ENCODE measurements at regions not wholly inside any gene's neighbourhood (a gene's known extent, or its start where the extent isn't known, plus 50 kb on each side); places are given as distances from the start of the nearest gene placed in this dataset.

DNA sequence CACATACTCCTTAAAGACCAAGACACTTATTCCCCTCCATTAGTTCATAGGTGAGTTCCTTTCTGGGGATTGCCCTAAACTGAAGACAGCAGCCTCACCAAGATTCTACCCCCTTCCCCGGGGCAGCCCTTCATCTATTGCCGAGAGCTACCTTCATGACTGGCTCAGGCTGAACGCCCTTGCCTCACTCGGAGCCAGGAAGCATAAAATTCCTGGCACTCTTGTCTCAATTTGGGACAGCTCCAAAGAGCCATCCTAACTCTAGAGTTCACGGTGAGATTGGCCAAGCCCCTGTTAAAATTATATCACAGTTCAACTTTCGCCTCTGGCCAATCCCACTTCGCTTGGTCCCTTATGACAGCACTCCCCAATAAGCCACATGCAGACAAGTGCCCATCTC lies 113.0 kb upstream of the PROX1 start:
- TF ChIP-seq, protein P1, sequence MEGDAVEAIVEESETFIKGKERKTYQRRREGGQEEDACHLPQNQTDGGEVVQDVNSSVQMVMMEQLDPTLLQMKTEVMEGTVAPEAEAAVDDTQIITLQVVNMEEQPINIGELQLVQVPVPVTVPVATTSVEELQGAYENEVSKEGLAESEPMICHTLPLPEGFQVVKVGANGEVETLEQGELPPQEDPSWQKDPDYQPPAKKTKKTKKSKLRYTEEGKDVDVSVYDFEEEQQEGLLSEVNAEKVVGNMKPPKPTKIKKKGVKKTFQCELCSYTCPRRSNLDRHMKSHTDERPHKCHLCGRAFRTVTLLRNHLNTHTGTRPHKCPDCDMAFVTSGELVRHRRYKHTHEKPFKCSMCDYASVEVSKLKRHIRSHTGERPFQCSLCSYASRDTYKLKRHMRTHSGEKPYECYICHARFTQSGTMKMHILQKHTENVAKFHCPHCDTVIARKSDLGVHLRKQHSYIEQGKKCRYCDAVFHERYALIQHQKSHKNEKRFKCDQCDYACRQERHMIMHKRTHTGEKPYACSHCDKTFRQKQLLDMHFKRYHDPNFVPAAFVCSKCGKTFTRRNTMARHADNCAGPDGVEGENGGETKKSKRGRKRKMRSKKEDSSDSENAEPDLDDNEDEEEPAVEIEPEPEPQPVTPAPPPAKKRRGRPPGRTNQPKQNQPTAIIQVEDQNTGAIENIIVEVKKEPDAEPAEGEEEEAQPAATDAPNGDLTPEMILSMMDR (IDR thresholded peaks at IDR 0.05): no peak
- Mint-ChIP-seq H3K4me3 (no peak overlapping the region), H3K9me3 (peaks cover 2 to 10% (median 5%) of the 10 kb centered on the region in 7 donors), H3K27me3 (ENCODE audit: low read depth in 3 of 3) (peaks cover 0 to 5% (median 0%) of the 10 kb centered on the region in 3 donors), H3K4me1 (no peaks in the 10 kb centered on the region), H3K36me3 (no peaks in the 10 kb centered on the region), H3K27ac (no peak overlapping the region)
- Histone ChIP-seq H3K79me2 (ENCODE audit: insufficient read depth, low read length) (no peaks in the 10 kb centered on the region), H3K4me3 (replicated peaks in 1 of 3; ENCODE audit: low read depth in 2 of 3, low read length in 3 of 3) (no peak overlapping the region), H2AFZ (ENCODE audit: insufficient read depth, low read depth, low read length, poor library complexity, severe bottlenecking) (no peak overlapping the region), H3K9me3 (replicated peaks in 1 of 2; ENCODE audit: control insufficient read depth in 1 of 2, insufficient read depth in 1 of 2, low read length in 2 of 2) (peaks cover 0 to 3% of the 10 kb centered on the region in 2 donors), H3K4me2 (replicated peaks; ENCODE audit: extremely low read depth, low read length, poor library complexity, severe bottlenecking) (no peak overlapping the region), H3K9ac (ENCODE audit: insufficient read depth, low read length, poor library complexity, severe bottlenecking) (no peak overlapping the region), H4K20me1 (ENCODE audit: insufficient read depth, low read length) (no peaks in the 10 kb centered on the region), H3K36me3 (replicated peaks in 1 of 2; ENCODE audit: control insufficient read depth in 1 of 2, insufficient read depth in 2 of 2, low read length in 2 of 2) (no peaks in the 10 kb centered on the region), H3K4me1 (ENCODE audit: control insufficient read depth in 1 of 2, insufficient read depth in 2 of 2, low read length in 2 of 2) (no peaks in the 10 kb centered on the region), H3K27ac (ENCODE audit: low read depth in 1 of 2, low read length in 2 of 2) (no peak overlapping the region), H3K27me3 (ENCODE audit: control insufficient read depth in 2 of 2, insufficient read depth in 2 of 2, low read length in 2 of 2) (no peaks in the 10 kb centered on the region)
- no peak for DNase-seq
- intact Hi-C loops (cut with micrococcal nuclease): no loop called here
- WGBS (ENCODE audit: insufficient coverage): 95% methylated on average over 7 of the region's 7 CpGs

DNA sequence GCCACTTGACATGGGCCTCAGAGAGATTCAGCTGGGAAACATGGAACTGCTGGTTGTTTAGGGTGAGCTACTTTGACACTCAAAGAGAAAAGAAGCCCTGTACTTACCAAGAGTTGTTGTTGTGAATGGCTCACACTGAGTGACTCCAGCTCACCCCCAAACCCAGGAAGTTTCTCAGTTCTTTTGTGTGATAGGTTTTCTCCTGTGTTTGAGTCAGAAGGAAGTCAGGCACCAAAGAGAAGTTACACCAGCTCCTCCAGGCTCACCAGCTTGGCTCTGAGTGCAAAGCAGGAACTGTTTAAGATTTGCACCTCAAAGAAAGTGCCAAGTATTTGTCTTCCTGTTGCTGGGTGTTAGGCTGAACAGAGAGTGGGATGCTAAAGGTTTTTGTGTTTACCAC lies 111.2 kb upstream of the PROX1 start:
- Mint-ChIP-seq H3K27me3 (ENCODE audit: low read depth in 3 of 3) (peaks cover 0 to 2% (median 0%) of the 10 kb centered on the region in 3 donors), H3K4me1 (no peaks in the 10 kb centered on the region), H3K27ac (no peak overlapping the region), H3K36me3 (no peaks in the 10 kb centered on the region), H3K9me3 (peaks cover 0 to 8% (median 4%) of the 10 kb centered on the region in 7 donors), H3K4me3 (no peak overlapping the region)
- no peaks in the 10 kb centered on the region for H3K79me2 ChIP-seq (ENCODE audit: insufficient read depth, low read length)
- H3K27me3 ChIP-seq (ENCODE audit: control insufficient read depth in 2 of 2, insufficient read depth in 2 of 2, low read length in 2 of 2): no peaks in the 10 kb centered on the region
- no peaks in the 10 kb centered on the region for H4K20me1 ChIP-seq (ENCODE audit: insufficient read depth, low read length)
- no peak overlapping the region for H3K27ac ChIP-seq (ENCODE audit: low read depth in 1 of 2, low read length in 2 of 2)
- no peaks in the 10 kb centered on the region for H3K4me1 ChIP-seq (ENCODE audit: control insufficient read depth in 1 of 2, insufficient read depth in 2 of 2, low read length in 2 of 2)
- no peaks in the 10 kb centered on the region for H3K36me3 ChIP-seq (replicated peaks in 1 of 2; ENCODE audit: control insufficient read depth in 1 of 2, insufficient read depth in 2 of 2, low read length in 2 of 2)
- intact Hi-C loops (cut with micrococcal nuclease): no loop called here
- H3K9me3 ChIP-seq (replicated peaks in 1 of 2; ENCODE audit: control insufficient read depth in 1 of 2, insufficient read depth in 1 of 2, low read length in 2 of 2): peaks cover 0 to 3% of the 10 kb centered on the region in 2 donors
- no peak overlapping the region for H3K4me2 ChIP-seq (replicated peaks; ENCODE audit: extremely low read depth, low read length, poor library complexity, severe bottlenecking)
- TF ChIP-seq, protein P1 (IDR thresholded peaks at IDR 0.05): no peak
- H2AFZ ChIP-seq (ENCODE audit: insufficient read depth, low read depth, low read length, poor library complexity, severe bottlenecking): no peak overlapping the region
- no peak for DNase-seq
- H3K4me3 ChIP-seq (replicated peaks in 1 of 3; ENCODE audit: low read depth in 2 of 3, low read length in 3 of 3): no peak overlapping the region
- no peak overlapping the region for H3K9ac ChIP-seq (ENCODE audit: insufficient read depth, low read length, poor library complexity, severe bottlenecking)
